Aorta (tissue), 5 donors: ENCODE measurements at regions not wholly inside any gene's neighbourhood (a gene's known extent, or its start where the extent isn't known, plus 50 kb on each side); places are given as distances from the start of the nearest gene placed in this dataset.
"Not testable (repeated sequence)": the region's sequence is repeated elsewhere in the genome, so short reads cannot be mapped to it uniquely, and the experiment has no call there.

Experiments used
- ATAC-seq: fragments of 200-7000 bp; cut with Tn5 transposase; one replicate; pipeline ENCODE4 v1.9.1; 2022; ENCODE audit warnings: moderate library complexity; ENCODE audit not compliant: low FRiP score
- DNase-seq, 2 donors: peaks; one replicate each; pipeline ENCODE4 v3.0.0-alpha.2; 2020
- H3K27ac ChIP-seq, 2 donors: one replicate each; pipeline ENCODE4 v1.5.1; 2013; ENCODE audit warnings: low read length in 2 of 2, mild to moderate bottlenecking in 2 of 2, moderate library complexity in 2 of 2, control low read depth in 1 of 2, inconsistent platforms in 1 of 2, low read depth in 1 of 2
- H3K27me3 ChIP-seq, 2 donors: one replicate each; pipeline ENCODE4 v1.6.1; 2013; ENCODE audit warnings: control low read depth in 1 of 2, low read length in 1 of 2, mild to moderate bottlenecking in 1 of 2, moderate library complexity in 1 of 2; ENCODE audit not compliant: insufficient read depth in 2 of 2, control insufficient read depth in 1 of 2
- H3K36me3 ChIP-seq, 2 donors: one replicate each; pipeline ENCODE4 v1.6.1; 2013; ENCODE audit warnings: control low read depth in 1 of 2, low read length in 1 of 2, mild to moderate bottlenecking in 1 of 2; ENCODE audit not compliant: insufficient read depth in 2 of 2, control insufficient read depth in 1 of 2
- H3K4me1 ChIP-seq, 2 donors: one replicate each; pipeline ENCODE4 v1.6.1; 2013; ENCODE audit warnings: low read length in 2 of 2, control low read depth in 1 of 2, mild to moderate bottlenecking in 1 of 2, moderate library complexity in 1 of 2; ENCODE audit not compliant: insufficient read depth in 2 of 2, control insufficient read depth in 1 of 2
- H3K4me3 ChIP-seq, 2 donors: one replicate each; pipeline ENCODE4 v1.5.1; 2013; ENCODE audit warnings: low read length in 2 of 2, control low read depth in 1 of 2, mild to moderate bottlenecking in 1 of 2
- H3K9me3 ChIP-seq: one replicate; pipeline ENCODE4 v1.6.1; 2013; ENCODE audit warnings: mild to moderate bottlenecking, low read length; ENCODE audit not compliant: control insufficient read depth
- WGBS, 2 donors: extraction: QIAGEN DNeasy Blood & Tissue Kit; methylation state at CpG; one replicate each; pipeline ENCODE4 v1.1.7; 2013; 5-methylcytosine and 5-hydroxymethylcytosine counted together
- intact Hi-C, 2 donors: fragments of 100-400 bp; cut with DNase I; formaldehyde crosslinking; loops; one replicate each; pipeline versions ENCODE4 v1.14.2 to v1.15.0; 2022
- donor health status: healthy with polysubstance abuse.
- donor health status: Bipolar disorder and iron deficiency.
- donor health status: DM: no; HTN: no; CAD: no.
- donor health status: DM: no; HTN: no; CAD: no.
- donor health status: DM: yes; HTN: yes; CAD: no.

GRCh38 chr3:198096015-198096414 is 136.0 kb downstream of the LMLN start:
- Histone ChIP-seq H3K27me3 (no peaks in the 10 kb centered on the region), H3K4me1 (no peaks in the 10 kb centered on the region), H3K4me3 (no peak overlapping the region), H3K27ac (no peak overlapping the region), H3K9me3 (no peaks in the 10 kb centered on the region), H3K36me3 (no peaks in the 10 kb centered on the region)
- DNase-seq: no peak
- ATAC-seq: no peak
- intact Hi-C loops: no loop called here

- intact Hi-C loops: no loop called here
- ATAC-seq (no peak), DNase-seq (no peak)
- 71 to 79% methylated on average over 7 of the region's 7 CpGs for WGBS, 2 donors
- H3K36me3 ChIP-seq: no peaks in the 10 kb centered on the region
- H3K4me3 ChIP-seq: no peak overlapping the region
- no peak overlapping the region for H3K27ac ChIP-seq
- no peaks in the 10 kb centered on the region for H3K4me1 ChIP-seq
- no peaks in the 10 kb centered on the region for H3K9me3 ChIP-seq
- no peaks in the 10 kb centered on the region for H3K27me3 ChIP-seq
Measured at GRCh38 chr3:198097048-198097447, 137.0 kb downstream of the LMLN start.

GRCh38 chr3:198098661-198099081 is 138.7 kb downstream of the LMLN start:
- H3K27me3 ChIP-seq, H3K27ac ChIP-seq, H3K4me1 ChIP-seq, DNase-seq, intact Hi-C loops, ATAC-seq, H3K9me3 ChIP-seq, H3K36me3 ChIP-seq, H3K4me3 ChIP-seq: not testable (repeated sequence)
- 50 to 81% methylated on average over 7 of the region's 9 CpGs for WGBS, 2 donors

GRCh38 chr3:198103070-198103469 is 143.1 kb downstream of the LMLN start:
- H3K9me3 ChIP-seq, H3K4me3 ChIP-seq, H3K27me3 ChIP-seq, H3K27ac ChIP-seq, DNase-seq, intact Hi-C loops, ATAC-seq, H3K4me1 ChIP-seq, H3K36me3 ChIP-seq: not testable (repeated sequence)
- 67 to 84% methylated on average over 7 to 10 of the region's 10 CpGs for WGBS, 2 donors

GRCh38 chr3:198106265-198106664 is 146.2 kb downstream of the LMLN start:
- H3K9me3 ChIP-seq: peaks cover 2% of the 10 kb centered on the region
- H3K27ac ChIP-seq: no peak overlapping the region
- 82 to 84% methylated on average over 4 of the region's 4 CpGs for WGBS, 2 donors
- intact Hi-C loops: no loop called here
- DNase-seq (no peak), ATAC-seq (no peak)
- no peaks in the 10 kb centered on the region for H3K4me1 ChIP-seq
- H3K4me3 ChIP-seq: no peak overlapping the region
- H3K27me3 ChIP-seq: peaks cover 0 to 1% of the 10 kb centered on the region in 2 donors
- H3K36me3 ChIP-seq: no peaks in the 10 kb centered on the region

- intact Hi-C loops: no loop called here
- Histone ChIP-seq H3K27ac (no peak overlapping the region), H3K27me3 (peaks cover 3 to 4% of the 10 kb centered on the region in 2 donors), H3K36me3 (no peaks in the 10 kb centered on the region), H3K4me1 (no peaks in the 10 kb centered on the region), H3K4me3 (no peak overlapping the region), H3K9me3 (peaks cover 2% of the 10 kb centered on the region)
- no peak for DNase-seq
- 13% methylated on average over 4 to 6 of the region's 6 CpGs for WGBS, 2 donors
- no peak for ATAC-seq
Measured at GRCh38 chr3:198107840-198108734, 148.1 kb downstream of the LMLN start.

- no peak for ATAC-seq
- Histone ChIP-seq H3K27ac (no peak overlapping the region), H3K9me3 (peaks cover 2% of the 10 kb centered on the region), H3K4me3 (no peak overlapping the region), H3K4me1 (no peaks in the 10 kb centered on the region), H3K27me3 (peaks cover 4 to 5% of the 10 kb centered on the region in 2 donors), H3K36me3 (no peaks in the 10 kb centered on the region)
- intact Hi-C loops: no loop called here
- DNase-seq: no peak
- whole genome bisulfite sequencing, 2 donors: 83 to 86% methylated on average over 5 of the region's 5 CpGs
Measured at GRCh38 chr3:198109883-198110282, 149.9 kb downstream of the LMLN start.

GRCh38 chr3:198112031-198112430 is 152.0 kb downstream of the LMLN start:
- Histone ChIP-seq H3K4me1 (no peaks in the 10 kb centered on the region), H3K9me3 (peaks cover 2% of the 10 kb centered on the region), H3K36me3 (no peaks in the 10 kb centered on the region), H3K27ac (no peak overlapping the region), H3K4me3 (no peak overlapping the region), H3K27me3 (peaks cover 4 to 5% of the 10 kb centered on the region in 2 donors)
- intact Hi-C loops: no loop called here
- DNase-seq (no peak), ATAC-seq (no peak)
- 85 to 92% methylated on average over 5 of the region's 5 CpGs for WGBS, 2 donors
